K562 (cell line): ENCODE measurements at regions not wholly inside any gene's neighbourhood (a gene's known extent, or its start where the extent isn't known, plus 50 kb on each side); places are given as distances from the start of the nearest gene placed in this dataset.

Source experiments
- ATAC-seq: fragments of 200-7000 bp; cut with Tn5 transposase; 3 replicates; pipeline ENCODE4 v1.9.1; 2020; ENCODE audit warnings: moderate library complexity
- BruUV-seq: library from RNA; stranded (reverse); fragments of 400-500 nt; replicated peaks from 2 replicates; lab custom pipeline; 2021; lab: Mats Ljungman, UMichigan
- CTCF ChIA-PET: fragments of 300-600 bp; formaldehyde crosslinking; extraction: SDS; loops from one replicate; lab custom pipeline; 2021; ENCODE audit warnings: low intra/inter-chr PET ratio; lab: Yijun Ruan, JAX
- POLR2A ChIA-PET: fragments of 300-600, 350-650 bp; sonication (Branson Sonifier 250); formaldehyde crosslinking; extraction: SDS; loops from one replicate; lab custom pipeline; 2021; ENCODE audit warnings: antibody characterized with exemption, inconsistent platforms; lab: Yijun Ruan, JAX
- DNase-seq, 4 experiments: peaks; one replicate each; pipeline versions ENCODE4 v3.0.0 to v3.0.0-alpha.2; 2011 to 2018; ENCODE audit warnings: low spot score in 3 of 4, mixed read lengths in 3 of 4; ENCODE audit errors: extremely low read depth in 1 of 4
- FAIRE-seq: peaks from 2 replicates; lab custom pipeline; 2011; peaks lifted over from hg19 to GRCh38; lab: Jason Lieb, UNC
- H2AFZ ChIP-seq: 2 replicates; pipeline ENCODE4 v1.6.0; 2011; ENCODE audit warnings: low read depth, low read length, control low read depth, inconsistent platforms
- H3K27ac ChIP-seq: fragments of 200-600 bp; 3 replicates; pipeline ENCODE4 v1.8.0; 2011; ENCODE audit warnings: low read depth, mild to moderate bottlenecking, control low read depth, inconsistent platforms, low read length, moderate library complexity, mixed read lengths; ENCODE audit errors: extremely low read depth
- H3K27me3 ChIP-seq, 2 experiments: fragments of 300-600 bp in 1 of 2; 2 replicates in 1 of 2; 3 replicates in 1 of 2; pipeline versions ENCODE4 v1.6.0 to v1.8.0; 2011; ENCODE audit warnings: inconsistent platforms in 2 of 2, low read length in 2 of 2, mild to moderate bottlenecking in 1 of 2, mixed read lengths in 1 of 2, moderate library complexity in 1 of 2; ENCODE audit not compliant: control insufficient read depth in 2 of 2, insufficient read depth in 2 of 2
- H3K36me3 ChIP-seq: fragments of 300-600 bp; 3 replicates; pipeline ENCODE4 v1.8.0; 2011; ENCODE audit warnings: mild to moderate bottlenecking, low read length, inconsistent platforms; ENCODE audit not compliant: control insufficient read depth, insufficient read depth
- H3K4me1 ChIP-seq, 2 experiments: fragments of 200-600 bp in 1 of 2; replicated peaks in 1 of 2; 2 replicates in 1 of 2; 3 replicates in 1 of 2; pipeline versions ENCODE4 v1.5.1 to v1.8.0; 2011; ENCODE audit warnings: inconsistent platforms in 2 of 2, low read length in 2 of 2, mild to moderate bottlenecking in 1 of 2, mixed read lengths in 1 of 2, moderate library complexity in 1 of 2; ENCODE audit not compliant: control insufficient read depth in 2 of 2, insufficient read depth in 2 of 2
- H3K4me2 ChIP-seq: 2 replicates; pipeline ENCODE4 v1.6.1; 2011; ENCODE audit warnings: low read length, control low read depth, inconsistent platforms, mixed read lengths; ENCODE audit not compliant: insufficient read depth
- H3K4me3 ChIP-seq: fragments of 200-600 bp; sonication (generic), shearing (Covaris generic); 2 replicates; pipeline ENCODE4 v1.5.1; 2016; ENCODE audit warnings: control low read depth, inconsistent platforms
- H3K79me2 ChIP-seq: fragments of 200-600 bp; 3 replicates; pipeline ENCODE4 v1.8.0; 2011; ENCODE audit warnings: low read length, inconsistent platforms; ENCODE audit not compliant: control insufficient read depth, insufficient read depth
- H3K9ac ChIP-seq, 2 experiments: 2 replicates each; pipeline versions ENCODE4 v1.6.0 to v1.6.1; 2011; ENCODE audit warnings: low read depth in 2 of 2, low read length in 2 of 2, control low read depth in 1 of 2, inconsistent platforms in 1 of 2, mild to moderate bottlenecking in 1 of 2, mixed read lengths in 1 of 2; ENCODE audit not compliant: insufficient read depth in 1 of 2
- H3K9me1 ChIP-seq: one replicate; pipeline ENCODE4 v1.6.0; 2011; ENCODE audit warnings: inconsistent platforms, mild to moderate bottlenecking, low read length, moderate library complexity; ENCODE audit not compliant: control insufficient read depth, insufficient read depth
- H3K9me3 ChIP-seq: replicated peaks from 2 replicates; pipeline ENCODE4 v1.5.1; 2011; ENCODE audit warnings: low read depth, low read length, inconsistent platforms; ENCODE audit not compliant: control insufficient read depth, insufficient read depth
- H4K20me1 ChIP-seq: replicated peaks from 2 replicates; pipeline ENCODE4 v1.6.1; 2011; ENCODE audit warnings: low read length, inconsistent platforms, mixed read lengths; ENCODE audit not compliant: control insufficient read depth, insufficient read depth
- FOXM1 ChIP-seq, 2 experiments: fragments of 450-650 bp in 1 of 2; sonication (generic) in 1 of 2; formaldehyde crosslinking in 1 of 2; IDR thresholded peaks; 2 replicates each; pipeline versions ENCODE4 v1.6.1 to v1.9.0; 2017 to 2022; ENCODE audit warnings: low read depth in 2 of 2, mild to moderate bottlenecking in 2 of 2, missing genetic modification reagents in 1 of 2, moderate library complexity in 1 of 2
- HCFC1 ChIP-seq: IDR thresholded peaks from 2 replicates; pipeline ENCODE4 v1.6.1; 2012; ENCODE audit warnings: low read depth, low read length, improper control_type of control experiment
- KDM2B ChIP-seq: fragments of 250-450 bp; sonication (Bioruptor Pico); IDR thresholded peaks from 2 replicates; pipeline ENCODE4 v1.8.0; 2021; ENCODE audit warnings: mild to moderate bottlenecking, moderate library complexity
- PHF8 ChIP-seq: fragments of 200-600 bp; sonication (generic); IDR thresholded peaks from 2 replicates; pipeline ENCODE4 v1.6.1; 2012; ENCODE audit warnings: mixed run types, mild to moderate bottlenecking, inconsistent platforms, low read length, moderate library complexity, borderline replicate concordance
- POLR3G ChIP-seq: IDR thresholded peaks from 2 replicates; pipeline ENCODE4 v1.6.1; 2011; ENCODE audit not compliant: insufficient read length, insufficient replicate concordance; ENCODE audit errors: extremely low read depth
- SRF ChIP-seq, 2 experiments: fragments of 250-450, 450-650 bp in 1 of 2; sonication (Bioruptor Pico) in 1 of 2; sonication (generic) in 1 of 2; formaldehyde crosslinking; IDR thresholded peaks; 2 replicates each; pipeline versions ENCODE4 v1.5.0 to v1.5.1; 2020 to 2022; ENCODE audit warnings: mild to moderate bottlenecking in 1 of 2, missing genetic modification reagents in 1 of 2
- ZFPM2 ChIP-seq: fragments of 250-450 bp; sonication (Bioruptor Pico); IDR thresholded peaks from 2 replicates; pipeline ENCODE4 v1.5.1; 2022; ENCODE audit warnings: mild to moderate bottlenecking
- WGBS: fragments of 100-300 bp; shearing (Covaris generic); methylation state at CpG from one replicate; pipeline ENCODE4 v1.1.6; 2016; ENCODE audit warnings: low coverage, mixed read lengths; ENCODE audit not compliant: insufficient coverage; ENCODE audit errors: missing lambda C conversion rate; 5-methylcytosine and 5-hydroxymethylcytosine counted together
- in situ Hi-C: fragments of 300-500 bp; cut with MboI; formaldehyde crosslinking; loops from 4 replicates; pipeline ENCODE4 v1.15.0; 2018; ENCODE audit warnings: inconsistent platforms, mixed read lengths
- intact Hi-C: fragments of 100-400 bp; cut with micrococcal nuclease; formaldehyde crosslinking; loops from 2 replicates; pipeline ENCODE4 v1.14.2; 2022
- TF ChIP-seq, protein P1 (sequence below): sonication (generic); formaldehyde crosslinking; IDR thresholded peaks from 2 replicates; pipeline ENCODE4 v1.8.0; 2022; ENCODE audit warnings: mild to moderate bottlenecking, missing genetic modification reagents
- TF ChIP-seq, protein P2 (sequence below): sonication (generic); formaldehyde crosslinking; IDR thresholded peaks from 2 replicates; pipeline ENCODE4 v1.8.0; 2022; ENCODE audit warnings: missing genetic modification reagents, mild to moderate bottlenecking, moderate library complexity, borderline replicate concordance
- TF ChIP-seq, protein P3 (sequence below): fragments of 250-450 bp; sonication (Bioruptor Pico); IDR thresholded peaks from 2 replicates; pipeline ENCODE4 v1.8.0; 2022; ENCODE audit warnings: moderate library complexity, mild to moderate bottlenecking, inconsistent platforms
- TF ChIP-seq, protein P4 (sequence below): fragments of 450-650 bp; IDR thresholded peaks from 2 replicates; pipeline ENCODE4 v1.6.1; 2016; ENCODE audit warnings: missing biosample characterization, missing genetic modification characterization

DNA sequence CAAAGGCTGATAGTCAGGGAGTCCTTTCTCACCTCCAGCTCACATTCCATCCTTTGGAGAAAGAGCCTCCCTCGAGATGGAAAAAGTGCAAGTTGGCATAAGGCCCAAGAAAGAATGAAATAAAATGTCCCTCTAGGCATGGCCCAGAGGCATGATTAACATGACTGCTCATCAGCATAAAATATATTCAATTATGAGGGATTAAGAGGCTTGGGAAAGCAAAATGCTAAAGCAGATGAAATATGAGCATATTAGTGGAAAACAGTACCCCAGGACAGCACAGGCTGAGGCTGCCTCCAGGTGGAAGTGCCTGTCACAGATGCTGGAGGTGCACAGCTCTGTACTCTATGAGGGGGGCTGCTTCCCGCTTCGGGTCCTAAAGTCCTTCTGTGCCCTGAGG lies 347.8 kb upstream of the PLET1 start:
- WGBS, result 0% methylated on average over 3 of the region's 3 CpGs
- Histone ChIP-seq H3K79me2 (no peaks in the 10 kb centered on the region), H3K27ac (no peak overlapping the region), H3K4me2 (no peak overlapping the region), H3K36me3 (no peaks in the 10 kb centered on the region), H3K9me1 (no peaks in the 10 kb centered on the region), H3K9me3 (no peaks in the 10 kb centered on the region), H2AFZ (no peak overlapping the region), H3K4me3 (no peak overlapping the region), H4K20me1 (no peaks in the 10 kb centered on the region), H3K27me3 (no peaks in the 10 kb centered on the region; a peak in 1 of 5 replicates), H3K4me1 (no peaks in the 10 kb centered on the region), H3K9ac (no peak overlapping the region)
- ATAC-seq (no peak), FAIRE-seq (no peak), DNase-seq (no peak)
- TF ChIP-seq, protein P1, sequence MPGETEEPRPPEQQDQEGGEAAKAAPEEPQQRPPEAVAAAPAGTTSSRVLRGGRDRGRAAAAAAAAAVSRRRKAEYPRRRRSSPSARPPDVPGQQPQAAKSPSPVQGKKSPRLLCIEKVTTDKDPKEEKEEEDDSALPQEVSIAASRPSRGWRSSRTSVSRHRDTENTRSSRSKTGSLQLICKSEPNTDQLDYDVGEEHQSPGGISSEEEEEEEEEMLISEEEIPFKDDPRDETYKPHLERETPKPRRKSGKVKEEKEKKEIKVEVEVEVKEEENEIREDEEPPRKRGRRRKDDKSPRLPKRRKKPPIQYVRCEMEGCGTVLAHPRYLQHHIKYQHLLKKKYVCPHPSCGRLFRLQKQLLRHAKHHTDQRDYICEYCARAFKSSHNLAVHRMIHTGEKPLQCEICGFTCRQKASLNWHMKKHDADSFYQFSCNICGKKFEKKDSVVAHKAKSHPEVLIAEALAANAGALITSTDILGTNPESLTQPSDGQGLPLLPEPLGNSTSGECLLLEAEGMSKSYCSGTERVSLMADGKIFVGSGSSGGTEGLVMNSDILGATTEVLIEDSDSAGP (CRISPR knock-in tag), result no peak
- no peak for TF ChIP-seq KDM2B (CRISPR knock-in tag)
- intact Hi-C loops, result no loop called here
- POLR2A ChIA-PET, result no interaction called here
- in situ Hi-C loops, result no loop called here
- CTCF ChIA-PET, result no interaction called here
- BruUV-seq, result no TSS peak

DNA sequence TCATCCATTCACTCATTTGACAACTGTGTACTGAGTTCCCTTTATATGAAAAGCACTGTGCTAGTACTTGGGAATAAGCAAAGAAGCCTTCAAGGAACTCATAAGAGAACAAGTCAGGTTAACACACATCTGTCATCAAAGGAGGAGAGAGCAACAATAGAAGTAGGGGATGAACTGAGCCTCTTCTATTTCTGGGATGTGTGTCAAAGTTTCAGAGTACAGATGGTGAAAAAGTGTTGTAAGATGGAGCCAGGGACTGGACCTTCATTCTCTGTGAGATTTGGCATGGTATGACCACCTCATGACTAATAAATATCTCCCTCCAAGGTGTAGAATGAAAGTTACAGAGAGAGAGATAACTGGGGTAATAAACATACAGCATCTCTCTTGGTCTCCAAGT lies 349.8 kb upstream of the PLET1 start:
- Histone ChIP-seq H3K27me3 (no peaks in the 10 kb centered on the region; a peak in 1 of 5 replicates), H3K4me2 (no peak overlapping the region), H3K9ac (no peak overlapping the region), H2AFZ (no peak overlapping the region), H3K79me2 (no peaks in the 10 kb centered on the region), H3K27ac (no peak overlapping the region), H3K4me3 (no peak overlapping the region), H4K20me1 (no peaks in the 10 kb centered on the region), H3K9me1 (no peaks in the 10 kb centered on the region), H3K9me3 (no peaks in the 10 kb centered on the region), H3K36me3 (no peaks in the 10 kb centered on the region), H3K4me1 (no peaks in the 10 kb centered on the region)
- CTCF ChIA-PET, result no interaction called here
- DNase-seq, result no peak
- FAIRE-seq, result no peak
- intact Hi-C loops, result no loop called here
- no peak for ATAC-seq
- in situ Hi-C loops, result no loop called here
- POLR2A ChIA-PET, result no interaction called here
- no TSS peak for BruUV-seq
- TF ChIP-seq, protein P2, sequence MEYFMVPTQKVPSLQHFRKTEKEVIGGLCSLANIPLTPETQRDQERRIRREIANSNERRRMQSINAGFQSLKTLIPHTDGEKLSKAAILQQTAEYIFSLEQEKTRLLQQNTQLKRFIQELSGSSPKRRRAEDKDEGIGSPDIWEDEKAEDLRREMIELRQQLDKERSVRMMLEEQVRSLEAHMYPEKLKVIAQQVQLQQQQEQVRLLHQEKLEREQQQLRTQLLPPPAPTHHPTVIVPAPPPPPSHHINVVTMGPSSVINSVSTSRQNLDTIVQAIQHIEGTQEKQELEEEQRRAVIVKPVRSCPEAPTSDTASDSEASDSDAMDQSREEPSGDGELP (CRISPR knock-in tag), result no peak
- TF ChIP-seq, protein P3, sequence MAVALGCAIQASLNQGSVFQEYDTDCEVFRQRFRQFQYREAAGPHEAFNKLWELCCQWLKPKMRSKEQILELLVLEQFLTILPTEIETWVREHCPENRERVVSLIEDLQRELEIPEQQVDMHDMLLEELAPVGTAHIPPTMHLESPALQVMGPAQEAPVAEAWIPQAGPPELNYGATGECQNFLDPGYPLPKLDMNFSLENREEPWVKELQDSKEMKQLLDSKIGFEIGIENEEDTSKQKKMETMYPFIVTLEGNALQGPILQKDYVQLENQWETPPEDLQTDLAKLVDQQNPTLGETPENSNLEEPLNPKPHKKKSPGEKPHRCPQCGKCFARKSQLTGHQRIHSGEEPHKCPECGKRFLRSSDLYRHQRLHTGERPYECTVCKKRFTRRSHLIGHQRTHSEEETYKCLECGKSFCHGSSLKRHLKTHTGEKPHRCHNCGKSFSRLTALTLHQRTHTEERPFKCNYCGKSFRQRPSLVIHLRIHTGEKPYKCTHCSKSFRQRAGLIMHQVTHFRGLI (CRISPR knock-in tag), result no peak
- TF ChIP-seq, protein P4, sequence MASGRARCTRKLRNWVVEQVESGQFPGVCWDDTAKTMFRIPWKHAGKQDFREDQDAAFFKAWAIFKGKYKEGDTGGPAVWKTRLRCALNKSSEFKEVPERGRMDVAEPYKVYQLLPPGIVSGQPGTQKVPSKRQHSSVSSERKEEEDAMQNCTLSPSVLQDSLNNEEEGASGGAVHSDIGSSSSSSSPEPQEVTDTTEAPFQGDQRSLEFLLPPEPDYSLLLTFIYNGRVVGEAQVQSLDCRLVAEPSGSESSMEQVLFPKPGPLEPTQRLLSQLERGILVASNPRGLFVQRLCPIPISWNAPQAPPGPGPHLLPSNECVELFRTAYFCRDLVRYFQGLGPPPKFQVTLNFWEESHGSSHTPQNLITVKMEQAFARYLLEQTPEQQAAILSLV (tag), result no peak
- TF ChIP-seq ZFPM2 (CRISPR knock-in tag) (no peak), FOXM1 (IDR thresholded peaks at IDR 0.05; ENCODE audit: low read depth) (no peak), FOXM1 (CRISPR knock-in tag; IDR thresholded peaks at IDR 0.05; ENCODE audit: low read depth) (no peak), SRF (CRISPR knock-in tag; IDR thresholded peaks at IDR 0.05) (no peak), PHF8 (no peak), HCFC1 (no peak), POLR3G (no peak)
